ENCODE measurements at regions not wholly inside any gene's neighbourhood (a gene's known extent, or its start where the extent isn't known, plus 50 kb on each side); places are given as distances from the start of the nearest gene placed in this dataset.

DNA sequence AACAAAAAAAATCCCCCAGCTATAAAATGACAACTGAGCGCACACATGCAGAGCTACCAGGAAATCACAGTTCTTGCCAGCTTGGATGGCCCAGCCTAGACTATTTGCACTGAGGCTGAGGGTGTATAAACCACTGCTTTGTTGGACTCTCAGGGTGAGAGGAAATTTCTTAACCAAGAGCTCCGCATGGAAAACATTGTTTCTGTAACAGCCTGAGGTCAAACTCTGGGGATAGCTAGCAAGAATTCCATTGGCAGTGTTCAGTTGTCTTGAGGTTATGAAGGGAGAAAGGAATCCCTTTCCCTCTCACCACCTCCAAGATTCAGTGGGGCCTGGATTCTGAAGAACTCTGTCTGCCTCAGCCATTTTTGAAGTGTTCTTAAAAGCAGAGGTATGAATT, 360.0 kb downstream of the OSTF1 start:
- DNase-seq, result no peak
- no peak overlapping the region for H3K4me3 ChIP-seq
- WGBS (ENCODE audit: insufficient coverage, low coverage, low lambda C conversion rate, missing lambda C conversion rate), result 61% methylated on average over 2 of the region's 2 CpGs

GRCh38 chr9:75448955-75449354, 360.6 kb downstream of the OSTF1 start:
- no peaks in the 10 kb centered on the region for H3K9me3 ChIP-seq
- no peaks in the 10 kb centered on the region for H3K27me3 ChIP-seq

More for the DNA sequence above, 360.0 kb downstream of the OSTF1 start:
- TF ChIP-seq POLR2A (IDR thresholded peaks at IDR 0.05), result no peak
- no peak for TF ChIP-seq CTCF (IDR thresholded peaks at IDR 0.05)
- H3K27ac ChIP-seq, result no peak overlapping the region
- intact Hi-C loops (cut with DNase I), result no loop called here
- H3K27me3 ChIP-seq, result no peaks in the 10 kb centered on the region
- ATAC-seq, result no peak
- H3K4me1 ChIP-seq, result no peaks in the 10 kb centered on the region
- no peaks in the 10 kb centered on the region for H3K36me3 ChIP-seq
- H3K9me3 ChIP-seq, result no peaks in the 10 kb centered on the region

GRCh38 chr9:75451045-75451444, 362.7 kb downstream of the OSTF1 start:
- intact Hi-C loops (cut with DNase I), result no loop called here
- TF ChIP-seq POLR2A (IDR thresholded peaks at IDR 0.05), result no peak
- no peak for TF ChIP-seq CTCF (IDR thresholded peaks at IDR 0.05)
- Histone ChIP-seq H3K36me3 (no peaks in the 10 kb centered on the region), H3K27me3 (no peaks in the 10 kb centered on the region), H3K9me3 (no peaks in the 10 kb centered on the region), H3K27ac (no peak overlapping the region), H3K4me3 (no peak overlapping the region), H3K4me1 (no peaks in the 10 kb centered on the region)
- 36% methylated on average over 4 of the region's 4 CpGs for WGBS (ENCODE audit: insufficient coverage, low coverage, low lambda C conversion rate, missing lambda C conversion rate)
- ATAC-seq, result no peak
- no peak for DNase-seq

More at GRCh38 chr9:75448955-75449354, 360.6 kb downstream of the OSTF1 start:
- ATAC-seq (no peak), DNase-seq (no peak)
- WGBS (ENCODE audit: insufficient coverage, low coverage, low lambda C conversion rate, missing lambda C conversion rate), result 74% methylated on average over 2 of the region's 2 CpGs
- intact Hi-C loops (cut with DNase I), result no loop called here
- Histone ChIP-seq H3K36me3 (no peaks in the 10 kb centered on the region), H3K4me1 (no peaks in the 10 kb centered on the region), H3K4me3 (no peak overlapping the region), H3K27ac (no peak overlapping the region)
- TF ChIP-seq CTCF (IDR thresholded peaks at IDR 0.05), result no peak
- no peak for TF ChIP-seq POLR2A (IDR thresholded peaks at IDR 0.05)

GRCh38 chr9:75451505-75451904, 363.2 kb downstream of the OSTF1 start:
- TF ChIP-seq POLR2A (IDR thresholded peaks at IDR 0.05) (no peak), CTCF (IDR thresholded peaks at IDR 0.05) (no peak)
- Histone ChIP-seq H3K9me3 (no peaks in the 10 kb centered on the region), H3K36me3 (no peaks in the 10 kb centered on the region), H3K27me3 (no peaks in the 10 kb centered on the region), H3K4me3 (no peak overlapping the region), H3K27ac (no peak overlapping the region), H3K4me1 (no peaks in the 10 kb centered on the region)
- ATAC-seq (no peak), DNase-seq (no peak)
- intact Hi-C loops (cut with DNase I), result no loop called here

- Histone ChIP-seq H3K4me3 (no peak overlapping the region), H3K27ac (no peak overlapping the region), H3K9me3 (no peaks in the 10 kb centered on the region), H3K27me3 (no peaks in the 10 kb centered on the region), H3K36me3 (no peaks in the 10 kb centered on the region), H3K4me1 (no peaks in the 10 kb centered on the region)
- intact Hi-C loops (cut with DNase I), result no loop called here
- TF ChIP-seq POLR2A (IDR thresholded peaks at IDR 0.05), result no peak
- no peak for TF ChIP-seq CTCF (IDR thresholded peaks at IDR 0.05)
- peak in 2 of 4 donors; percentile 34 to 35 for ATAC-seq
- WGBS (ENCODE audit: insufficient coverage, low coverage, low lambda C conversion rate, missing lambda C conversion rate), result 63% methylated on average over 2 of the region's 2 CpGs
- no peak for DNase-seq
These were observed 364.2 kb downstream of the OSTF1 start for GRCh38 chr9:75452512-75452911.
